Pancreas (tissue), 10 donors: ENCODE measurements at regions not wholly inside any gene's neighbourhood (a gene's known extent, or its start where the extent isn't known, plus 50 kb on each side); places are given as distances from the start of the nearest gene placed in this dataset.

Experiments used
- ATAC-seq, 4 donors: fragments of 200-7000 bp; cut with Tn5 transposase; one replicate each; pipeline versions ENCODE4 v1.8.0 to v1.9.1; 2020; ENCODE audit warnings: mild to moderate bottlenecking in 4 of 4, moderate library complexity in 4 of 4
- DNase-seq, 6 donors: peaks; one replicate each; pipeline ENCODE4 v3.0.0-alpha.2; 2020
- FAIRE-seq: peaks from 2 replicates; lab custom pipeline; 2012; peaks lifted over from hg19 to GRCh38; lab: Jason Lieb, UNC
- H3K27ac ChIP-seq, 4 donors: fragments of 200-600 bp; sonication (generic); 1 replicate in 3 of 4; 2 replicates in 1 of 4; pipeline versions ENCODE4 v1.5.0 to v1.8.0; 2020
- H3K27me3 ChIP-seq, 4 donors: fragments of 200-600 bp; one replicate each; pipeline ENCODE4 v1.8.0; 2021
- H3K36me3 ChIP-seq, 3 donors: fragments of 200-600 bp; sonication (generic) in 1 of 3; one replicate each; pipeline versions ENCODE4 v1.5.0 to v1.8.0; 2020 to 2021
- H3K4me1 ChIP-seq, 3 donors: fragments of 200-600 bp; one replicate each; pipeline ENCODE4 v1.8.0; 2021
- H3K4me3 ChIP-seq, 4 donors: fragments of 200-600 bp; sonication (generic) in 2 of 4; one replicate each; pipeline versions ENCODE4 v1.5.0 to v1.8.0; 2020 to 2021
- H3K9me3 ChIP-seq, 4 donors: fragments of 200-600 bp; one replicate each; pipeline ENCODE4 v1.8.0; 2021
- WGBS, 2 donors: extraction: QIAGEN DNeasy Blood & Tissue Kit; methylation state at CpG; one replicate each; pipeline ENCODE4 v1.1.7; 2013; 5-methylcytosine and 5-hydroxymethylcytosine counted together
- intact Hi-C, 3 donors: fragments of 100-400 bp; cut with DNase I; formaldehyde crosslinking; loops; one replicate each; pipeline versions ENCODE4 v1.11.1 to v1.14.2; 2022
- TF ChIP-seq, protein P1 (sequence below), 4 donors: fragments of 200-600 bp; sonication (generic) in 3 of 4; IDR thresholded peaks; one replicate each; pipeline versions ENCODE4 v1.5.0 to v1.8.0; 2021; ENCODE audit warnings: antibody characterized with exemption in 4 of 4
- donor health status: healthy with polysubstance abuse.
- donor health status: DM: no; HTN: no; CAD: no; lungs with moderate emphysema.
- donor health status: DM: no; HTN: no; CAD: no.
- donor health status: control.
- donor health status: control.
- donor health status: Bipolar disorder and iron deficiency.
- donor health status: DM: yes; HTN: yes; CAD: no.
- donor health status: DM: no; HTN: no; CAD: no.
- donor health status: DM: no; HTN: no; CAD: no.
- donor health status: DM: yes; HTN: yes; CAD: no.

DNA sequence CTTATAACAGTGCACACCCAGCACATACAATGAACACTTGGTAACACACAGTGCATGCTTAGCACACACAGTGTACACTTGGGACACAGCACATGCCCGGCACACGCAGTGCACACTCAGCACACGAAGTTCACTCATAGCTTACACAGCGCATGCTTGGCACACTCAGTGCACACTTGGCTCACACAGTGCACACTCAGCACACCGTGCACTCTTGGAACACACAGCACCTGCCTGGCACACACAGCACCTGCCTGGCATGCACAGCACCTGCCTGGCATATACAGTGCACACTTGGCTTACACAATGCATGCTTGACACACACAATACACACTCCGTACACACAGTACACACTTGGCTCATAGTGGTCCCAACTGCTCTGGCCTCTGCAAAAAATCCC is 128.2 kb downstream of the GALR1 start:
- Histone ChIP-seq H3K36me3 (no peaks in the 10 kb centered on the region), H3K27me3 (no peaks in the 10 kb centered on the region), H3K4me3 (no peak overlapping the region), H3K4me1 (no peaks in the 10 kb centered on the region), H3K27ac (no peak overlapping the region), H3K9me3 (no peaks in the 10 kb centered on the region)
- FAIRE-seq (no peak), DNase-seq (no peak), ATAC-seq (no peak)
- intact Hi-C loops = no loop called here
- TF ChIP-seq, protein P1, sequence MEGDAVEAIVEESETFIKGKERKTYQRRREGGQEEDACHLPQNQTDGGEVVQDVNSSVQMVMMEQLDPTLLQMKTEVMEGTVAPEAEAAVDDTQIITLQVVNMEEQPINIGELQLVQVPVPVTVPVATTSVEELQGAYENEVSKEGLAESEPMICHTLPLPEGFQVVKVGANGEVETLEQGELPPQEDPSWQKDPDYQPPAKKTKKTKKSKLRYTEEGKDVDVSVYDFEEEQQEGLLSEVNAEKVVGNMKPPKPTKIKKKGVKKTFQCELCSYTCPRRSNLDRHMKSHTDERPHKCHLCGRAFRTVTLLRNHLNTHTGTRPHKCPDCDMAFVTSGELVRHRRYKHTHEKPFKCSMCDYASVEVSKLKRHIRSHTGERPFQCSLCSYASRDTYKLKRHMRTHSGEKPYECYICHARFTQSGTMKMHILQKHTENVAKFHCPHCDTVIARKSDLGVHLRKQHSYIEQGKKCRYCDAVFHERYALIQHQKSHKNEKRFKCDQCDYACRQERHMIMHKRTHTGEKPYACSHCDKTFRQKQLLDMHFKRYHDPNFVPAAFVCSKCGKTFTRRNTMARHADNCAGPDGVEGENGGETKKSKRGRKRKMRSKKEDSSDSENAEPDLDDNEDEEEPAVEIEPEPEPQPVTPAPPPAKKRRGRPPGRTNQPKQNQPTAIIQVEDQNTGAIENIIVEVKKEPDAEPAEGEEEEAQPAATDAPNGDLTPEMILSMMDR (IDR thresholded peaks at IDR 0.05) = no peak
- 83 to 89% methylated on average over 6 of the region's 6 CpGs for WGBS, 2 donors

DNA sequence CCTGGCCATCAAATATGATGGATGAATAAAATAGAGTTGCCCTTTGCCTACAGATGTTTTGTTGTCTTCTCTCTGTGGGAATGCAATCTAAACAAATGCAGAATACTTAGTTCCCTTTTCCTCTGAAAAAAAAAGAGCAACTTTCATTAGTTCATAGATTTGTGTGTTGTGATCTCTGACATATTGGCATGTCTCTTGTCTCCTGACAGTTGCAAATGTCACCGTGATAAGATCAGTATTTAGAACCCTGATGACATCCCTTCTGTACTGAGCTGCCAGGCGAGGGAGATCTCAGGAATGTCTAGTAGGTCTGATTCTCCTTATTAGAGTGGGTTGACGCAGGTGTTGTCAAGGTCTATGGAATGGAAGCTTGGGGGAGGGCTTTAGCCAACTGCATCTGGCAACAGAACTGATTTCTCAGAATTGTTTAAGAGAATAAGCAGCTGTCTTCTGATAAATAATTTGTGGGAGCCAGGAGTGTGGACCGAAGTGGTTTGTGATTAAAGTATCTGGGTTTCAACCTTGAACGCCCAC is 130.4 kb downstream of the GALR1 start:
- H3K27me3 ChIP-seq = no peaks in the 10 kb centered on the region
- no peak overlapping the region for H3K27ac ChIP-seq
- 25 to 28% methylated on average over 5 of the region's 5 CpGs for WGBS, 2 donors
- DNase-seq (no peak), FAIRE-seq (no peak), ATAC-seq (no peak)
- intact Hi-C loops = no loop called here
- H3K36me3 ChIP-seq = no peaks in the 10 kb centered on the region
- TF ChIP-seq, protein P1 (IDR thresholded peaks at IDR 0.05) = no peak
- H3K9me3 ChIP-seq = no peaks in the 10 kb centered on the region
- no peaks in the 10 kb centered on the region for H3K4me1 ChIP-seq
- H3K4me3 ChIP-seq = no peak overlapping the region

DNA sequence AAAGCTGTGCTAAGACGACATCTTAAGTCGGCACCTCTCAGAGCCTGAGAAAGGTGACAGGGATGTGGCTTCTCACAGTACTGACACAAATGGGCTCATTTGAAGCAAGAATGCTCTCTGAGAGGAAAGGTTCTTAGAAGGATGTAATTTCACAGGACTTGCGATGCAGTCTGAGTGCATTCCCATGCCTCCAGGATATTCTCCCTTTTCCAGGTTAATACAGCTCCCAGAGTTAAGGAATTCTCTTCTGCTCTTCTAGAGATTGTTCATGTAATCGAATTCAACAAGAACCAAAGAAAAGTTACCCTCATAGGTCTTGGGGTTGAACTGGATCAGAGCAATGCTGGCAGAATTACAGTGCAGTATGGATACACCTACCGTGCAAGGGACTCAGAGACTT is 131.0 kb downstream of the GALR1 start:
- H3K4me1 ChIP-seq = no peaks in the 10 kb centered on the region
- FAIRE-seq (no peak), ATAC-seq (no peak), DNase-seq (no peak)
- H3K36me3 ChIP-seq = no peaks in the 10 kb centered on the region
- H3K27me3 ChIP-seq = no peaks in the 10 kb centered on the region
- no peak overlapping the region for H3K4me3 ChIP-seq
- intact Hi-C loops = no loop called here
- H3K27ac ChIP-seq = no peak overlapping the region
- no peaks in the 10 kb centered on the region for H3K9me3 ChIP-seq
- TF ChIP-seq, protein P1 (IDR thresholded peaks at IDR 0.05) = no peak
- WGBS, 2 donors = 63 to 66% methylated on average over 5 of the region's 5 CpGs

DNA sequence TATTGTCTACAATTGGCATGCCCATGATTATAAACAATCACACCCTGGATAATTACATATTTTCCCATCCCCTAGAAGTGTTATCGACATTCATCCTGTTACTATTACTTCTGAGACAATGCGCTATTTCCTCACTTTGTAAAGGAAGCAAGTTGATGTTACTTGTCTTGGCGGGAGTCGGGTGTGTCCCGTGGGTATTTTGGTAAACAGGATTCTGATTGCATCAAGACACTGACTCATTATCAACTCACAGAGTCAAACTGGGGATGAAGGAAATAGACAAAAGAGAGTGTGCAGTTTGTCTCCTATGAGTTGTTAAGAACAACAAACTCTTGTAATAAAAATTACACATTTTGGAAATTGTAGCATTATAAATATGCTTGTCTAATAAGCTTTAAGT is 142.7 kb downstream of the GALR1 start:
- Histone ChIP-seq H3K27ac (no peak overlapping the region), H3K4me1 (no peaks in the 10 kb centered on the region), H3K4me3 (no peak overlapping the region), H3K9me3 (no peaks in the 10 kb centered on the region), H3K36me3 (no peaks in the 10 kb centered on the region), H3K27me3 (no peaks in the 10 kb centered on the region)
- intact Hi-C loops = no loop called here
- FAIRE-seq (no peak), DNase-seq (no peak), ATAC-seq (no peak)
- 76 to 80% methylated on average over 5 of the region's 5 CpGs for WGBS, 2 donors
- TF ChIP-seq, protein P1 (IDR thresholded peaks at IDR 0.05) = no peak

DNA sequence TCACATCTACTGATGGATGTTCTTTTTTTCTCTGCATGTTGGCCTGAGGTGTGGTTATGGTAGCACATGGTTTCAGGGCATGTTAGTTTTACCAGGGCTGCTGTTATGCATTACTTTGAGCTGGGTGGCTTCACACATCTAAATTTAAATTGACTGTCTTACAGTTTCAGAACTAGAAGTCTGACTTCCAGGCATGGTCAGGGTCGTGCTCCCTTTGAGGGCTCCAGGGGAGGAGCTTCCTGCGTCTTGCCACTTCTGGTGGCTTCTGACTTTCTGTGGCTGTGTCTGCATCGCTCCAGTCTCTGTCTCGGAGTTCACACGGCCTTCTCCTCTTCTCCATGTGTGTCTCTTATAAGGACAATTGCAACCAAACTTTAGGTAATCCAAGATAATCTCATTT is 143.9 kb downstream of the GALR1 start:
- DNase-seq (no peak), ATAC-seq (no peak), FAIRE-seq (no peak)
- intact Hi-C loops = no loop called here
- 79 to 82% methylated on average over 5 of the region's 5 CpGs for WGBS, 2 donors
- Histone ChIP-seq H3K4me3 (no peak overlapping the region), H3K4me1 (no peaks in the 10 kb centered on the region), H3K27me3 (no peaks in the 10 kb centered on the region), H3K36me3 (no peaks in the 10 kb centered on the region), H3K27ac (no peak overlapping the region), H3K9me3 (no peaks in the 10 kb centered on the region)
- TF ChIP-seq, protein P1 (IDR thresholded peaks at IDR 0.05) = no peak
